GM21619 (cell line): ENCODE measurements at regions not wholly inside any gene's neighbourhood (a gene's known extent, or its start where the extent isn't known, plus 50 kb on each side); places are given as distances from the start of the nearest gene placed in this dataset.

Source experiments
- ATAC-seq: cut with Tn5 transposase; IDR thresholded peaks from one replicate; pipeline ENCODE4 v1.9.1; 2021; ENCODE audit not compliant: unreplicated experiment

DNA sequence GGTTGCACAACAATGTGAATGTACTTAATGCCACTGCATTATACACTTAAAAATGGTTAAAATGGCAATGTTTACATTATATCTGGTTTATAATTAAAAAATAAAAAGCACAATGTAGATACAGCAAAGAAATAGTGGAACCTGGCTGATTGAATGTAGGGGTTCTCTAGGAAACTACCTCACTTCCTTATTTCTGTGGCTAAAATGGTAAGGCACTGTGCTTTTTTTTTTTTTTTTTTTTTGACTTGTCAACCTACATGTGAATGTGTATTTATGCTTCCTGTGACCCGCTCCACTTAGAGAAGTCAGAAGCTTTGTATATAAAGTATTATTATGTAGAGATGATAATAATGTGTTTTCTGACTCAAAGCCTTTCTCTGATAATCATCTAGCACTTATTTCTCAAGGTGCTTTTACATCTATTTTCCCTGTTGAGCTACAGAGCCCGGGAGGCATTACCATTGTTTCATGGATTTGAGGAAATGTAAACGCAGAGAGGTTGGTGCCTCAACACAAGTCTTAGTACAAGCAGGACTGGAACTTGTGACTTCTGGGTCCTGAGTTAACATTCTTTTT is 55.0 kb downstream of the SOX4 start:
- no peak for ATAC-seq

DNA sequence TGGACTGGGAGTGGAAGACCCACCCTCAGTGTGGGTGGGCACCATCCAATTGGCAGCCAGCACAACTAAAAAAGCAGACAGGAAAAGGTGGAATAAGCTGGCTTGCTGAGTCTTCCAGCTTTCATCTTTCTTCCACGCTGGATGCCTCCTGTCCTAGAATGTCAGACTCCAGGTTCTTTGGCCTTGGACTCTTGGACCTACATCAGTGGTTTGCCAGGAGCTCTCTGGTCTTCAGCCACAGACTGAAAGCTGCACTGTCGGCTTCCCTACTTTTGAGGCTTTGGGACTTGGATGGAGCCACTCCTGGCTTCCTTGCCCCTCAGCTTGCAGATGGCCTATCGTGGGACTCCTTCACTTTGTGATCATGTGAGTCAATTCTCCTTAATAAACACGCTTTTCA is 59.8 kb downstream of the SOX4 start:
- ATAC-seq: no peak

DNA sequence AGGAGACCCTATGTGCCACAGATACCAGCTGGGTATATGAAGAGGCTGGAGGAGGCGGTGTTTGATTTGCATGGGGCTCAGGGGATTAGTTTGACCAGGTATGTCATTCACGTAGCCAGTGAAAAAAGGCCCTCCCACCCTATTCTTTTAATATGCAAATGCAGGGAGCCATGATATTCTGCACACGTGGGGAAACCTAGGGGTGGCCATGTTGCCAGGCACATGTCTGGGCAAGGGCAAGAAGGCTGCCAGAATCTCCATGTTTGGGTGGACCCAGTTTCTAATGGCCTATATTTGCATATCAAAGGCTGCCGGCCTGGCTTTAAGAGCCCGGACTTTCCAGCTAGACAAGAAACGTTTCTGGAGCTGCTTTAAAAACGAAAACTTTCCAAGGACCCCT is 60.4 kb downstream of the SOX4 start:
- ATAC-seq: no peak

- ATAC-seq: no peak
Measured at GRCh38 chr6:21654361-21654760, 60.8 kb downstream of the SOX4 start.

- ATAC-seq: no peak
Measured at GRCh38 chr6:21663966-21664313, 70.4 kb downstream of the SOX4 start.

DNA sequence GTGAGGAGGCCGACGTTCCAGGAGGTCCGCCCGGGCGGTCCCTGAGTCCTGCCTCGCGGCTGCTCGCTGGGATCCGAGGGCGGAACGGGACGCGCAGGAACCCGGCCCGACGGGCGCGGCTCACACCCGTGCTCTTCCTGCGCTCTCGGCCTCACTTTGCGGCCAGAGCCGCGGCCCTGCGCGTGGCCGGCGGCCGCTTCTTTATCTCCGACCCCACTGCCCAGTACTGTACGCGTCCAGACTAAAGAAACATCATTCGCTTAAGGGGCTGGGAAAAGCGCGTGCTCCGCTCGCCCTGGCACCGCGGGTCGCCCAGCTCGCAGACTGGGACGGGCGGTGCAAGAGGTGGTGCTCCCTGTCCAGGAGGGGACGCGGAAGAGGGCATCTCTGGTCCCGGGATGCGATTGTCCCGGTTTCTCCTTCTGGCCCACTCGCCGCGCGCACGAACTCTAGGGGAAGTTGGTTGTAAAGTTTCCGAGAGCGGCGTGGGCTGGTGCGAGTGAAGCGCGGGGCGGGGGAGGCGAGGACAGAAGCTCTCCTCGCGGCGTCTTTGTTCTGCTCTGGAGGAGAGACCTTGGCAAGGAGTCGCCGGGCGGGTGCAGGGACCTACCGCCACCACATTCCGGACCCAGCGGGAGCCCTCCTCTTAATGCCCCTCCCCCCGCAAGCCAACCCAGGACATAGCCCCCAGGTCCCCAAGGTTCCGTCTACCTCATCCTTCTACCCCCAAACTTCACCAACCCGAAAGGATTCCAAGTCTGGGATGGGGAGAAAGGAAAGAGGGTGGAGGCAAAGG is 71.0 kb downstream of the SOX4 start:
- no peak for ATAC-seq

- no peak for ATAC-seq
Measured at GRCh38 chr6:21665110-21665391, 71.5 kb downstream of the SOX4 start.

- ATAC-seq: no peak
Measured at GRCh38 chr6:21665392-21666200, 72.0 kb downstream of the SOX4 start.

DNA sequence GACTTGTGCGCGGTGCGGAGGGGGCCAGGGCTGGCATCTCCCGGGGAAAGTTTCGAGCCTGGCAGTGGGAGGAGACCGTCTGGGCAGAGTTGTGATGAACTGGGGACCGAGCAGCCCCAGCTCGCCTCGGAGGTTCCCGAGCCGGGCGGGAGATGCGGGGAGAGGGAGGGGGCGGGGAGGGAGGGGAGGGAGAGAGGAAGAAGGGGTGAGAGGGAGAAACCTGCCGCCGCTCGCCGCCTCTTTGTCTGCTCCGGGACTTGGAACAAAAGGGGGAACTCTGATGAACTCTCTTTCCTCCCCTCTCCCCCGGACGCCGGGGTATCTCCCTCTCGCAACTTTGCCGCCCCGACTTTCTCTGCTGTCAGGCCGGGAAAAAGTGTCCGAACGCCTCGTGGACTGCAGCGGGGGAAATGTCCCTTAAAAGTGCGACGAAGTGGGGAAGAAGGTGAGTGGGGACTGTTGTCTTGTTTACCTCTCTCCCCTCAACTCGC is 72.7 kb downstream of the SOX4 start:
- ATAC-seq: no peak

- no peak for ATAC-seq
Measured at GRCh38 chr6:21666853-21667681, 73.5 kb downstream of the SOX4 start.

DNA sequence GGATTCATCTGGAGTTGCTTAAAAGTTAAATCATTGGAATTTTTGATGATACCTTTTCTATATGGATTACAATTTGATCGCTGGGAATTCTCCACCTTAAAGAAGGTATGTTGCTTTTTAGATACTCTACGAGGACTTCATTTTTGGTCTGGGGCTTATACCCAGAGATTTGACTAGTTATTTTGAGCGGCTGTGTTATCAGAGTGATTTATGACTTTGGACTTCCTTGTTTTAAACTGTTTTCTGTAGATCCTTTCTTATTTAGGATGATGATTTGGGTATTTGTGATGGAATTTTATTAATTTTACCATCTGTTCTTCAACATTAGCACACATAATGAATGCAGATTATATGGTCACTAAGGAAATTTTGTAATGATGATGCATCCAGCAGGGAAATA is 75.2 kb downstream of the SOX4 start:
- ATAC-seq: no peak

DNA sequence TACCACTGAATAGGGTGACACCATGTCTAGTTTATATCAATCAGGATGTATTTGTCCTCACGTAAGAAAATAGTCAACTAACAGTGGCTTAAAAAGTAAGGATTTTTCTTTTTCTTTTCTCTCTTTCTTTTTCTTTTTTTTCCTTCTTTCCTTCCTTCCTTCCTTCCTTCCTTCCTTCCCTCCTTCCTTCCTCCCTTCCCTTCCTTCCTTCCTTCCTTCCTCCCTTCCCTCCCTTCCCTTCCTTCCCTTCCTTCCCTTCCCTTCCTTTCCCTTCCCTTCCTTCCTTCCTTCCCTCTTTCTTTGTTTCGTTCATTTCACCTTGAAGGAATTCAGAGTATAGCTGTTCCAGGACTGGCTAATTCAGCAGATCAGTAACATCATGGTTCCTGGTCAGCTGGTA is 83.2 kb downstream of the SOX4 start:
- ATAC-seq: no peak

DNA sequence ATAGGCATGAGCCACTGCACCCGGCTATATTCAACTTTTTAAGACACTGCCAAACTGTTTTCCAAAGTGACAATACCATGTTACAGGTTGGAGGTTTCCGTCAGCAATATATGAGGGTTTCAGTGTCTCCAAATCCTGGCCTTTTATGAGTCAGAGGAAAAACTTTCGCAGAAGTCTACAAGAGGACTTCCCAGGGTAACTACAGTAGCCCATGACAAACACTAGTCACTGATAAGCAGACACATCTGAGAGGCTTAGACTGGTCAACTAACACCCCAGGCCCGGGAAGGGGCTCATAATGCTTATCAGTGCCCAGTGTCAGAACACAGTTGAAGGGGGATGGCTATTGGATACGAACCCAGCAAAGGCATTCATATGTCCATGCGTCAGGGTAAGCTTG is 85.4 kb downstream of the SOX4 start:
- no peak for ATAC-seq

DNA sequence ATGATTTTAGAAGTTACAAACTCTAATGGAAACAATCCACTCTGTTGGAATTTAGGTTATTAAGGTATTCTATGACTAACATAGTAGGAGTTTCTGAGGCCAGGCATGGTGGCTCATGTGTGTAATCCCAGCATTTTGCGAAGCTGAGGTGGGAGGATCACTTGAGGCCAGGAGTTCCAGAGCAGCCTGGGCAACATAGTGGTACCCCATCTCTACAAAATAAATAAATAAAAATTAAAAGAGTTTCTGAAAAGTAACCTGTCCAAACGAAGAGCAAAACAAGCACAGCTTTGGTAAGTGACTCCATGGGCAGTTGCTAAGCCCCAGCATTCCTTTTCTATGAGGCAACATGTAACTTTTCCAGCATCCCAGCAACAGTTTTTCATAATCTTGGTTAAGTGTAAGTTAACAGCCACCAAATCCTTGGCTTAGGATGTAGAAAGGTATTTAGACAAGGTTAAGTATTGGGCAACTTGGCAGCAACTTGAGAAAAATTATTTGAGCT is 86.3 kb downstream of the SOX4 start:
- ATAC-seq: no peak

- ATAC-seq: no peak
Measured at GRCh38 chr6:21680611-21681010, 87.1 kb downstream of the SOX4 start.

DNA sequence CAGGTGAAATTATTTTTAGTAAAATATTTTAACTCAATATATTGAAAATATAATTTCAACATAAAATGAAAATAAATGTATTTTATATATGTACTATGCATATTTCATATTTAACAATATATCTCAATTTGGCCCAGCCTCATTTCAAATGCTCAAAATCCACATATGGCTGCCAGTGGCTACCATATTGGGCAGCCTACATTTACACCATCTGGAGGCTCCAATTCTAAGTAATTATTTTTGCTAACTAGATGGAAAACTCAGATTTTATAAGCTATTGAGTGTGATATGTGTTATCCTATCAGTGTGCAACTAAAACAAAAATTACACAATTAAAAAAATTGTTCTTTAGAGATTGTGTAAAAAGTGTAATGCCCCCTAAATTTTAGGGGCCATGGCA is 96.9 kb downstream of the SOX4 start:
- no peak for ATAC-seq

GRCh38 chr6:21691685-21692346 is 98.3 kb downstream of the SOX4 start:
- ATAC-seq: no peak

GRCh38 chr6:21692721-21693120 is 99.2 kb downstream of the SOX4 start:
- no peak for ATAC-seq

- no peak for ATAC-seq
Measured at GRCh38 chr6:21694168-21694567, 100.6 kb downstream of the SOX4 start.

DNA sequence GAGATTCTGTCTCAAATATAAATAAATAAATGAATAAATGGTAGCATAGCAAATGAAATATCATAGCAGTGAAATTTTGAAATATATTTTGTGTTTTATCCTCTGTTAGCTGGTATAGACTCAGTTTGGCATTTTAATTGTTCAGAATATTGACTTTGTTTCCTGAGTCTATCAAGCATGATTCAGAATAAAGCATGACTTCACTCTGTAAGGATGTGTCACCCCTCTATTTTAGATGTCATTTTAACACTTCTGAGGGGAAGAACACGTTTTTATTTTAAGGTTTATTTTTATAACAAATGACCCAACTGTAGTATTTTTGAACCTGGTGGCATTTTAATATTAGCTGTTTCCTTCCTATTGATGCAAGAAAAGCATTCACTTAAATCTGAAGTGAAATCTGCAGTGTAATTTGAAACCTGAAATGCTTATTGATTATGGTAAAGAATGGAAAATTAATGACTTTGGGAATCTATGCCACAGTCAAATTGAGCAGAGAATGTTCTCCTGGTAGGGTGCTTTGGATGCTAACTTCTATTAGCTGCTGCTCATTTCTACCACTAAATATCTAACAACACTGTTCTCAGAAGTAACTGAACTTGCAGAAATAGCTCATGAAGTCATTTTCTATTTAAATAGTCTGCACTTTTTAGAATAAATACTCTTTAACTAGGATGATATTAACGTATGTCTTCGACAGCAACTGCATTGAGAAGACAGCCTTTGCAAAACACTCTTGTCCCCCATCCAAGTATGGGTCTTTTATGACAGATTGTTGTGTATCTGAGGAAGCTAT is 114.2 kb downstream of the SOX4 start:
- ATAC-seq: no peak
